ENCODE measurements at regions not wholly inside any gene's neighbourhood (a gene's known extent, or its start where the extent isn't known, plus 50 kb on each side); places are given as distances from the start of the nearest gene placed in this dataset.
A peak's percentile ranks its signal among the peaks of the same experiment; 100 is the strongest.
"Not testable (repeated sequence)": the region's sequence is repeated elsewhere in the genome, so short reads cannot be mapped to it uniquely, and the experiment has no call there.

DNA sequence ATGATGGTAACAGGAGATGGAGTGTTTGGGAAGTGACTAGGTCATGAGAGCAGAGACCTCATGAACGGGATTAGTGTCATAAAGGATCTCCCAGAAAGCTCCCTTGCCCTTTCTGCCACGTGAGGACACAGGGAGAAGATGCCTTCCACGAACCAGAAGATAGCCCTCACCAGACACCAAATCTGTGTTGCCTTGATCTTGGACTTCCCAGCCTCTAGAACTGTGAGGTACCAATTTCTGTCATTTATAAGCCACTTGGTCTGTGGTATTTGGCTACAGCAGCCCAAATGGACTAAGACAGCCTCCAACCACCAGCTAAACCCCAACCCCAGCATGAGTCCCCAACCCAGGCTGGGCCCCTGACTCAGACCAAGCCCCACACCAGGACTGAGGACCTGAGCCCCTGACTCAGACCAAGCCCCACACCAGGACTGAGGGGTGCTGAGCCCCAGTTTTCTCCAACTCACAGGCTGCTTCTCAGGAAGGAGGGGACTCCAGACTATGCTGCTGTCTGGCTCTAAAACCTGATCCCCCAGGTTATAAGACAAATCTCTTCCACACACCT, 54.1 kb downstream of the PTPRS start:
- DNase-seq = no peak
- no peaks in the 10 kb centered on the region for H3K9me3 ChIP-seq
- no peaks in the 10 kb centered on the region for H3K27me3 ChIP-seq
- H3K4me1 ChIP-seq = no peaks in the 10 kb centered on the region
- intact Hi-C loops (cut with DNase I) = no loop called here
- no CpG with 5 or more reads among the region's 3 CpGs for WGBS (ENCODE audit: insufficient coverage, low coverage, low lambda C conversion rate, missing lambda C conversion rate)
- H3K4me3 ChIP-seq = no peak overlapping the region
- H3K36me3 ChIP-seq = no peaks in the 10 kb centered on the region
- ATAC-seq = no peak
- H3K27ac ChIP-seq = no peak overlapping the region
- TF ChIP-seq POLR2A (IDR thresholded peaks at IDR 0.05) = no peak
- TF ChIP-seq, protein P1, sequence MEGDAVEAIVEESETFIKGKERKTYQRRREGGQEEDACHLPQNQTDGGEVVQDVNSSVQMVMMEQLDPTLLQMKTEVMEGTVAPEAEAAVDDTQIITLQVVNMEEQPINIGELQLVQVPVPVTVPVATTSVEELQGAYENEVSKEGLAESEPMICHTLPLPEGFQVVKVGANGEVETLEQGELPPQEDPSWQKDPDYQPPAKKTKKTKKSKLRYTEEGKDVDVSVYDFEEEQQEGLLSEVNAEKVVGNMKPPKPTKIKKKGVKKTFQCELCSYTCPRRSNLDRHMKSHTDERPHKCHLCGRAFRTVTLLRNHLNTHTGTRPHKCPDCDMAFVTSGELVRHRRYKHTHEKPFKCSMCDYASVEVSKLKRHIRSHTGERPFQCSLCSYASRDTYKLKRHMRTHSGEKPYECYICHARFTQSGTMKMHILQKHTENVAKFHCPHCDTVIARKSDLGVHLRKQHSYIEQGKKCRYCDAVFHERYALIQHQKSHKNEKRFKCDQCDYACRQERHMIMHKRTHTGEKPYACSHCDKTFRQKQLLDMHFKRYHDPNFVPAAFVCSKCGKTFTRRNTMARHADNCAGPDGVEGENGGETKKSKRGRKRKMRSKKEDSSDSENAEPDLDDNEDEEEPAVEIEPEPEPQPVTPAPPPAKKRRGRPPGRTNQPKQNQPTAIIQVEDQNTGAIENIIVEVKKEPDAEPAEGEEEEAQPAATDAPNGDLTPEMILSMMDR (IDR thresholded peaks at IDR 0.05) = no peak

DNA sequence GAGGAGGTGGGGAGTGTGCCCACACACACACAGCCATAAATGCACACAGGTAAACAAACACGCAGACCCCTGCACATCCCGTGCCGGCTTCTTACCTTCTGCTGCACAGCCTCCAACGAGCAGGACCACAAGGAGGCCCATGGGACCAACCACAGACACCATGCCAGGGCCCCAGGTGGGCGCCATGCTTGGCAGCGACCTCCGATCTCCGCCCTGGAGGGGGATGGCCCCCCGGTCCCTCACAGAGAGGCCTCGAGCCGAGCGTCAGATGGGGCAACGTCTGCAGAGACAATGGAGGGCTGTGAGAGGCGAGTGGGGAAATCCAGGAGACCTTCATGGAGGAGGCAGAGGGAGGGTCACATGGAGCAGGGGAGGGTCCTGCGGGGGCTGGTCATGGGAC, 54.7 kb downstream of the PTPRS start:
- H3K4me3 ChIP-seq = no peak overlapping the region
- H3K36me3 ChIP-seq = no peaks in the 10 kb centered on the region
- DNase-seq (no peak), ATAC-seq (no peak)
- no peaks in the 10 kb centered on the region for H3K27me3 ChIP-seq
- 89% methylated on average over 6 of the region's 15 CpGs for WGBS (ENCODE audit: insufficient coverage, low coverage, low lambda C conversion rate, missing lambda C conversion rate)
- H3K27ac ChIP-seq = no peak overlapping the region
- TF ChIP-seq POLR2A (IDR thresholded peaks at IDR 0.05) = no peak
- TF ChIP-seq, protein P1 (IDR thresholded peaks at IDR 0.05) = no peak
- H3K4me1 ChIP-seq = no peaks in the 10 kb centered on the region
- intact Hi-C loops (cut with DNase I) = no loop called here
- no peaks in the 10 kb centered on the region for H3K9me3 ChIP-seq

DNA sequence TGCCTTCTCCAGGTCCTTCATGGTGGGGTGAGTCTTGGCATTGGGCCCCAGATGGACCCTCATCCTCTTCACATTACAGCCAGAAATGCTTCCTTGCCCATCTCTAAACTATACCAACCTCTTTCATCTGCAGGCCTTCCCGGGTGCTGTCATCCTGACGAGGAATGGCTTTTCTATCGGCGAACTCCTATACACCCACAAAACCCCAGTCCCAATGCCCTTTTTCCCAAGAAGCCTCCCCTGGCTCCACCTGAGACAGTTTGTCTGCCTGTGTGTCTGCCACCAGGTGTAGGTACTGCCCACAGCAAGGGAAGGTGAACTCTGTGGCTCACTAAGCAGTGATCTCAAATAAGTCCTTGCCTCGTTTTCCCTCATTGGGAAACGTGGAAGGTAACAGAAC, 55.3 kb downstream of the PTPRS start:
- WGBS (ENCODE audit: insufficient coverage, low coverage, low lambda C conversion rate, missing lambda C conversion rate) = 70% methylated on average over 4 of the region's 6 CpGs

DNA sequence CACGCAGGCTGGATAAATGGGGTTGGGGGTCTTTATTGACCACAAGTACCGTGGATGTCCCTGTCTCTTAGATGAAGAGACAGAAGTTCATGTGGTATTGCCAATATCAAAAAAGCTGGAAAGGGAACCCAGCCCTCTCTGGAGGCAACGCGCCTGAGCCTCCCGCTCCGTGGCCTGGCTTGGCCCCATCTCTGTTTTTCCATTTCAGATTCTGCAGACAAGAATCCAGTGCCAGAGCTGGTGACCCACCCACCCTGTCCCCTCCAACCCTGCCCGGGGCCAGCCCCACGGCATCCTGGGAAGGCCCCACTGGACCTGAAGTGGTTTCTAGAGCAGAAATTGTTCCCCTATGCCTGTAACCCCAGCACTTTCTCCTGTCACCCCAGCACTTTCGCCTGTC, 57.7 kb downstream of the PTPRS start:
- ATAC-seq (no peak), DNase-seq (no peak)
- Histone ChIP-seq H3K4me3 (no peak overlapping the region), H3K4me1 (no peaks in the 10 kb centered on the region), H3K9me3 (no peaks in the 10 kb centered on the region), H3K27me3 (no peaks in the 10 kb centered on the region), H3K27ac (no peak overlapping the region), H3K36me3 (no peaks in the 10 kb centered on the region)
- TF ChIP-seq, protein P1 (IDR thresholded peaks at IDR 0.05) = no peak
- no peak for TF ChIP-seq POLR2A (IDR thresholded peaks at IDR 0.05)
- whole genome bisulfite sequencing (ENCODE audit: insufficient coverage, low coverage, low lambda C conversion rate, missing lambda C conversion rate) = no CpG with 5 or more reads among the region's 9 CpGs
- intact Hi-C loops (cut with DNase I) = no loop called here

More for the DNA sequence above, 55.3 kb downstream of the PTPRS start:
- no peaks in the 10 kb centered on the region for H3K36me3 ChIP-seq
- DNase-seq (no peak), ATAC-seq (no peak)
- intact Hi-C loops (cut with DNase I) = no loop called here
- no peaks in the 10 kb centered on the region for H3K27me3 ChIP-seq
- no peak overlapping the region for H3K4me3 ChIP-seq
- TF ChIP-seq, protein P1 (IDR thresholded peaks at IDR 0.05) = no peak
- TF ChIP-seq POLR2A (IDR thresholded peaks at IDR 0.05) = no peak
- H3K4me1 ChIP-seq = no peaks in the 10 kb centered on the region
- no peak overlapping the region for H3K27ac ChIP-seq
- no peaks in the 10 kb centered on the region for H3K9me3 ChIP-seq

DNA sequence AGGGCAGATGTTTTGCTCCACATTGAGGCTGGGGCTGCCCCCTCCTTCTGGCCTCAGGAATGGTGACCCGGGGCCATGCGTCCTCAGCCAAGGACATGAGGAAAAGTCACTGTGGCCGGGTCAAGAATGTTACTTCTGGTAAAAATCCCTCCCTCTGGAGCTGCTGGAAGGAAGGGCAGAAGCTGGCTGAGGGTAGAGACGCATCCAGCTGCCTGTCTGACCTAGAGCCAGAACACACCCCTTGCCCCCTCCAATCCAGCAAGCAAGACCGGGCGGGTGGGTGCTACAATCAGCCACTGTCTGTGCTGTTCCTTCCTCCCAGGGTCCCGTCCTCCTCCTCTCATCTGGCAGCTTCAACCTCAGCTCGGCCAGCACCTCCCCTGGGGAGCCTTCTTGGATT, 59.0 kb downstream of the PTPRS start:
- Histone ChIP-seq H3K27ac (no peak overlapping the region), H3K36me3 (no peaks in the 10 kb centered on the region), H3K4me1 (no peaks in the 10 kb centered on the region), H3K9me3 (no peaks in the 10 kb centered on the region), H3K4me3 (no peak overlapping the region), H3K27me3 (no peaks in the 10 kb centered on the region)
- TF ChIP-seq, protein P1 (IDR thresholded peaks at IDR 0.05) = no peak
- no peak for TF ChIP-seq POLR2A (IDR thresholded peaks at IDR 0.05)
- WGBS (ENCODE audit: insufficient coverage, low coverage, low lambda C conversion rate, missing lambda C conversion rate) = no CpG with 5 or more reads among the region's 8 CpGs
- intact Hi-C loops (cut with DNase I) = no loop called here
- no peak for DNase-seq
- peak; percentile 37 to 67 (median 48) for ATAC-seq

DNA sequence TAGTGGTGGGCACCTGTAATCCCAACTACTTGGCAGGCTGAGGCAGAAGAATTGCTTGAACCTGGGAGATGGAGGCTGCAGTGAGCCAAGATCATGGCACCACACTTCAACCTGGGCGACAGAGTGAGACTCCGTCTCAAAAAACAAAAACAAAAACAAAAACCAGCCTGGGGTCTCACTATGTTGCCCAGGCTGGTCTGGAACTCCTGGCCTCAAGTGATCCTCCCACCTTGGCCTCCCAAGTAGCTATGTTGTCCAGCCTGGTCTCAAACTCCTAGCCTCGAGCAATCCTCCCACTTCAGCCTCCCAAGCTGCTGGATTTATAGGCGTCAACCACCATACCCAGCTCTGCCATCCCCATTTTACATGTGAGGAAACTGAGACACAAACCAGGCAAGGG, 64.9 kb downstream of the PTPRS start:
- H3K36me3 ChIP-seq; H3K27me3 ChIP-seq; DNase-seq; H3K4me3 ChIP-seq; ATAC-seq; H3K9me3 ChIP-seq; H3K4me1 ChIP-seq; intact Hi-C loops (cut with DNase I); H3K27ac ChIP-seq: not testable (repeated sequence)
- 81% methylated on average over 2 of the region's 4 CpGs for WGBS (ENCODE audit: insufficient coverage, low coverage, low lambda C conversion rate, missing lambda C conversion rate)

Measured in right lobe of liver (tissue), 6 donors.